ENCODE measurements at regions not wholly inside any gene's neighbourhood (a gene's known extent, or its start where the extent isn't known, plus 50 kb on each side); places are given as distances from the start of the nearest gene placed in this dataset.

GRCh38 chr5:114038756-114039155, 323.1 kb upstream of the KCNN2 start:
- H3K14ac ChIP-seq (replicated peaks; ENCODE audit: low read depth, low read length): no peak overlapping the region
- no peak overlapping the region for H2BK20ac ChIP-seq (ENCODE audit: low read depth, low read length)
- no peak overlapping the region for H3K9ac ChIP-seq (ENCODE audit: low read depth, low read length)
- ChIA-PET POLR2A (ENCODE audit: unreplicated experiment) (no interaction called here), CTCF (no interaction called here)
- H3K27ac ChIP-seq (ENCODE audit: insufficient read depth, low read length): no peak overlapping the region
- no peak overlapping the region for H2AK5ac ChIP-seq (ENCODE audit: low read depth, low read length)
- intact Hi-C loops (cut with micrococcal nuclease): no loop called here
- H2BK15ac ChIP-seq (ENCODE audit: low read depth, low read length): no peak overlapping the region
- H3K4me3 ChIP-seq (ENCODE audit: insufficient read depth, low read depth, low read length): no peak overlapping the region
- WGBS, 2 experiments (ENCODE audit: extremely low coverage in 2 of 2, insufficient read length in 1 of 2): no CpG with 5 or more reads among the region's 2 CpGs
- no peak overlapping the region for H4K91ac ChIP-seq (ENCODE audit: insufficient read depth, low read depth, low read length)
- H3K23ac ChIP-seq (ENCODE audit: low read depth, low read length): no peak overlapping the region
- no peaks in the 10 kb centered on the region for H3K9me1 ChIP-seq (ENCODE audit: insufficient read depth, low read length)
- no peak overlapping the region for H2AK9ac ChIP-seq (replicated peaks; ENCODE audit: low read depth, low read length, poor library complexity)
- in situ Hi-C loops (cut with MboI; ENCODE audit: low sequenced_read_pairs): no loop called here
- dilution Hi-C loops (cut with HindIII; ENCODE audit: low sequenced_read_pairs, unreplicated experiment): no loop called here
- no peaks in the 10 kb centered on the region for H3K4me1 ChIP-seq (ENCODE audit: control insufficient read depth, insufficient read depth, low read length)
- H3K27me3 ChIP-seq (ENCODE audit: control insufficient read depth, insufficient read depth, low read length): peaks cover 2% of the 10 kb centered on the region; the same call in 1 of the 2 replicates
- no peak overlapping the region for H3K18ac ChIP-seq (ENCODE audit: low read depth, low read length)
- H3K4ac ChIP-seq (ENCODE audit: low read depth, low read length): no peak overlapping the region
- no TSS peak for BruUV-seq (replicated peaks)
- no peak overlapping the region for H4K8ac ChIP-seq (ENCODE audit: low read depth in 2 of 2, low read length in 2 of 2)
- ATAC-seq (ENCODE audit: low read depth) (no peak), DNase-seq (no peak)
- H3K4me2 ChIP-seq (ENCODE audit: low read depth, low read length): no peak overlapping the region
- H2AFZ ChIP-seq (replicated peaks; ENCODE audit: low read length, poor library complexity): no peak overlapping the region
- H3K56ac ChIP-seq (ENCODE audit: extremely low read depth, insufficient read depth, low read length): no peak overlapping the region
- no peaks in the 10 kb centered on the region for H3K79me1 ChIP-seq (ENCODE audit: low read depth in 1 of 2, low read length in 2 of 2)
- TF ChIP-seq BHLHE40 (IDR thresholded peaks at IDR 0.05; ENCODE audit: low read depth, low read length): no peak
- no peak for TF ChIP-seq MAZ (IDR thresholded peaks at IDR 0.05; ENCODE audit: borderline replicate concordance, low read depth, low read length)
- no peaks in the 10 kb centered on the region for H3K36me3 ChIP-seq (ENCODE audit: control insufficient read depth, insufficient read depth, low read length)
- no peak overlapping the region for H2BK5ac ChIP-seq (ENCODE audit: low read depth, low read length, poor library complexity, severe bottlenecking)
- H2BK120ac ChIP-seq (ENCODE audit: low read depth, low read length): no peak overlapping the region
- H4K5ac ChIP-seq (ENCODE audit: low read depth, low read length): no peak overlapping the region
- H4K20me1 ChIP-seq (ENCODE audit: insufficient read depth, low read length): no peaks in the 10 kb centered on the region
- H3K9me3 ChIP-seq (ENCODE audit: control insufficient read depth, insufficient read depth, low read length): no peaks in the 10 kb centered on the region
